GM19455 (cell line): ENCODE measurements at regions not wholly inside any gene's neighbourhood (a gene's known extent, or its start where the extent isn't known, plus 50 kb on each side); places are given as distances from the start of the nearest gene placed in this dataset.

ENCODE experiments used
- ATAC-seq: cut with Tn5 transposase; IDR thresholded peaks from one replicate; pipeline ENCODE4 v1.9.1; 2021; ENCODE audit not compliant: unreplicated experiment

DNA sequence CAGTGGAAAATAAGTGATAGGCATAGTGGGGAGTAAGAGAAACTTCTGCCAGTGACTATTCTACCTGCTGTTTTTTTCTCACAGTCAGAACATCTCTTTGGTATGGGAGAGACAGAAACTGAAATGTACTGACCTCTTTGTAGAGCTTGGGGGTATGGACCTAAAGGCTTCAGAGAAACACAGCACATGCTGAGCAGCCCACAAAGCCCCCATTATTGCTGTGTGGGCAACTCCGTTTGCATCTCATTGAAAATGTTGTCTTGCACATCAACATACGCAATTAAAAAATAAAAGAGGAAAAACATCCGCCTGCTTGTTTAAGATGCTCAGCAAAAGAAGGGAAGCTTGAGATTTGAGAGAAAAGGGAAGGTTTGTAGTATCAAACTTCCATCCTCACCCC lies 443.4 kb upstream of the SEMA6D start:
- ATAC-seq: no peak

DNA sequence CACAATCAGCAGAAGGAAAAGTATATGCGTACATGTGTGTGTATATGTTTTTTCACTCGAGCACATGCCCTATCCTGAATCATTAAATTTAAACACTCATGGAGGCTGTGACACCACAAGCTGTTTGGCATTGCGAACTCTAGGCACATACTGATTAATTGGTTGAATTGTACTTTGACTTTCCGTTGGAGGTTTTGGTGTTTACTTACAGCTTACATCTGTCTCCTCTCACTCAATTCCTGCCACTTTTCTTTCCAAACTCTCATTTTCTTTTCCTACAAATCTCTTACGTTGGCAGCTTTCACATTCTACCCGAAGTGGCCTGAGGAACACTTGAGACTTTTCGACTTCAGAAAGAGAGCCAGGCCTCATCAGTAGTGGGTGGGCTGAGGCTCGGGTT lies 434.1 kb upstream of the SEMA6D start:
- no peak for ATAC-seq

DNA sequence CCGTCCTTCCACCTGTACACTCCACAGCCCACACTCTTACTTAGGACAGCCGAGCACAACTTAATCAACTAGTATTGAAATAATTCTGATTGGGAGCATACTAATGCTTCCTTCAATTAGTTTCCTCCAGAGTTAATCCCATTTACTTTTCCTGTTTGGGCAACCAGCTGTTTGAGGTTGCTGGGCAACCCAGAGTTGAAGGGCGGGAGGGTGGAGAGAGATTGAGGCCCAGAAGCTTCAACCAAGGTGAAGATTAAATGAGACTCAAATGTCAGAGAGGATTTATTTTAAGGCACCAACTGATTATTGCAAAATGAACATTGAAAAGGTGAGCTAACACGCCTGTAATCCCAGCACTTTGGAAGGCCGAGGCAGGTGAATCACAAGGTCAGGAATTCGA lies 428.5 kb upstream of the SEMA6D start:
- ATAC-seq: no peak

DNA sequence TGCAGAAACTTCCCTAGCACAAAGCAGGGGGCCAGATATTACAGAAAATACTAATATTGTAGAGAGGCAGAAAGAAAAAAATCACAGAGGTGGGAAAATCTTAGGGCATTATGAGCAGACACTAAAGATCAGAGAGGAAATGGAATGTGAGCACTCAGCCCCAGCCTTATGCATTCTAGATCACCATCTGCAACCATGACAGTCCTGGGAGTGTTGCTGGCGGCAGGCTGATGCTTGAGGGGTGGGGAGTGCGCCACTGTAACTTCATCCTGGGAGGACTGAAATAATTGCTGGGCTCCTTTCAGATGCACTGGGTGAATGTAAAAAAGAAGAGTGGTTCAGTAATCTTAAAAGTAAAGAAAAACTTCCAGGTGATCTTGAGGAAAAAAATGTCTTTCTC lies 427.6 kb upstream of the SEMA6D start:
- ATAC-seq: no peak

DNA sequence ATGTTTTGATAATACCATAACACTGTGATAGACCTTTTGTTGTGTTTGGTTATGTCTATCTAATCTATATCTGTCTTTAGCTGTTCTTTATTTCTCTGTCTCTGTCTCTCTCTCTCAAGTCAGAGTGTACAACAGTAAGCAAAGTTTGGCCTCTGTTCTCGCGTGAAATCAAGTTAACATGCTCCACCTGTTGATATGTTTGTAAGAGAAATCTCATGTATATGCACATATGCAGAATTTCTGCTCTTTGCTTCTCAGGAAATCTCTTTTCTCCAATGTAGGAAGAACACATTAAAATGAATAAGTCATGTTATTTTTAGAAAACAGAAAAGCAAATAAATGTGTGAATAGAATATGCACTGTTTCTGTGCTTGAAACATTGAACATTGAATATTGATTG lies 425.5 kb upstream of the SEMA6D start:
- no peak for ATAC-seq

DNA sequence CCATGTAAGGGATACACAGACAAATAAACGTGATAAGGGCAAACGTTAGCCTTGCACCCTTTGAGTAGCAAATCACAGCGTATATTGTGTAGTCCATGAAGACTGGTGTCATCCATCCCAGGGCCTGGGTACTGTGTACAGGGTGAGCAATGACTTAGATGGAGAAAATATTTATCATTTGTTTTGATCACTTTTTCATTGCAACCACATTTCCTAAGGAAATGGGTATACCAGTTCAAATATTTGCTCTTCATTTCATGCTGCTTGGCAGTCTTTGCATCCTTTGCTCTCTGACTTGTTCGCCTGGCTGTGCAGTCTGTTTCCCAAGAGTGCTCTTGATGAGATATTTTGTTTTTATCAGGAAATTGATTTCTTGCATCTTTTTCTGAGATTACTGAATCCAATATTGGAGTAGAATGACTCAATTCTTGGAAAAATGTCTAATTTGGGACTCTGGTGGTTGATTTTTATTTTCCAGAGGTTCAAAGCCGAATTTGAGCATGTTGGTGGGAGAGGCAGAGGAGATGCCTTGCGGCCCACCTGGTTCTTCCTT lies 424.6 kb upstream of the SEMA6D start:
- ATAC-seq: no peak

DNA sequence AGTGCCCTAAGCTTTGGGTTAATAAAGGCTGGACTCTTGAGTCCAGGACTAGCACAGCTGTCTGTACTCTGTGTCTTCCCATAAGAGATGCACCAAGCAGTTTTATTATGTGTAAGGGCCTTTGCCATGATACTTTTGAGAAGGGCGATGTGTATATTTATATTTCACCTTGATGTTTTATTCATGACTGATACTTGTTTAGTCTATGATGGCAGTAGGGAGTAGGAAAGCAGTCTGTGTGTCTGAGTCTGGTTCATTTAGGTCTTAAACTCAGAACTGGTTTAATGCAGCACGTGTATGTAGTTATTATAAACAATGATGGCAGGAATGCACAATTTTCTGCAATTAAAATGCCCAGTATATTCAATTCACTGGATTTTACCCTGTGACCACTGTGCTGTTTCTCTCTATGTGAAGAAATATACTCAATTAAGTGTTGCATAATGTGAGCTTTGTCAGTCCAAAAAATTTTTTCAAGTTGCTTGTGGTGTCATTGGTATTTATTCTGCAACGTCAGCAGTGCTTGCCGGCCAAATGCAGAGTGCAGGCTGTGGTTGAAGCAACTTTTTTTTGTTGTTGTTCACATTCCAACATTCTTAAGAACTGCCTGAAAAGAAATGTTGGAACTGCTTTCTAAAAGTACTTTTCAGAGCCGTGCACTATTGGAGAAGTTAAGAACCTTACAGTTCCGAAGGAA lies 423.7 kb upstream of the SEMA6D start:
- no peak for ATAC-seq

DNA sequence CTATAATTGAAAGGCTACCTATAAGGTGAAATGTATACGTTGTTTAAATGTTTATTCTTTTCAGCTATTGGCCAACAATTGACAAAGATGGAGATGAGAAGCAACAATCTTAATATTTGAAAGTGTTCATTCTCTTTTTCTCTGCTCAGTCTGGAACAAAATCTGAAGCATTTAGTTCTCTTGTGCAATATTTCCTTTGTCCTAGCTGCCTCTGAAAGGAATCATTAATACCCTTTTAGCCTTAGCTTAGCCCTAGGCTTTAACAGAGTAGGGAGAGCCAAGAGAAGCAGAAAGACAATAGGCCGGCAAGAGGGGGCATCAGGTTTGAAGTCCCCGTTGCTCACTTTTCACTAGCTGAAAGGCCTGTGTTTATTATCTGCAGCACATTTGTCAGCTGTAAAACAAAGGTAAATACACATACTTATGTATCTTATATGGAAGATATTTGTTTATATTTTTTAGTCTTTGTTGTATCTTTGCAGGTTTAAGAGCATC lies 422.5 kb upstream of the SEMA6D start:
- no peak for ATAC-seq

DNA sequence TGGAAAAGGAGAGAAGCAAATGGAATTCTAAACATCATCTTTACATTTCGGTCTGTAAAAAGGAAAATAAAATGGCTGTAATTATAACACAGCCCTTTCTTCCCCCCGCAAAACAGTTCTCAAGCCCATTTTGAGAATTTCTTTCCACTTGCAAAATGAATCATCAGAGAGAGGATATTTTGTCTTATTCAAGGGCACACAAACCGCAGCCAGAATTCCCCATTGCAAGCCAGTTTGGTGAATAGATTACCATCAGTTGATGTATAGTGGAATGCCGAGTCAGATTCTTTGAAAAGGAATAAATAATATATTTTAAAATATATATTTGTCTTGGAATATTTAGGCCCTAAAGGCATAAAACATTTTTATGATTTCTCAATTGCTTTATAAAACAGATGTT lies 420.4 kb upstream of the SEMA6D start:
- ATAC-seq: no peak

DNA sequence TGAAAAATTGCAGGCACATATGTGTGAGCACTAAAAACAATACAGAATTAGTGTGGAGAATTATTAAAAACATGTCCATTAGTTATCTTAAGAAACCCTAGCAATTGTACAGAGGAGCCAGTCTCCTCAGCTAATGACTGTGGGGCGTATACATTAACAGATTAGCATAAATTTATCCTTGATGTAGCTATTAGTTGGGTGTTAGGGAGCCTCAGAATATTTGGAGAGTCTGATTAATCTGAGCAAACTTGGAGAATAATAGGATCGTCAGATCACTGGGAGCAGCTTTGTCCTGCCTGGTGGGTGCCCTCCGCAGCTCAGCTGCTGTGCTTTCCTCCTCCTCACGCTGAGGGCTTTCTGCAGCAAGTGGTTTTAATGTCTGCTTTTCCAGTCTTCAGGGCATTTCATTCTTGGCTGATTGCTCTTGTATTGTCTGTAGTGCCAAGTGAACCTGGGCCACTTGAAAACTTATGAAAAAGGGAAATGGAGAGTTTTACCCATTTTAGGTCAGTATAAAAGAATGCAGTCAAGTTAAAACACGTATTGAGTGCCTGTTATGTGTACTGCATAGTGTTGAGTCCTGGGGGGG lies 417.4 kb upstream of the SEMA6D start:
- no peak for ATAC-seq

DNA sequence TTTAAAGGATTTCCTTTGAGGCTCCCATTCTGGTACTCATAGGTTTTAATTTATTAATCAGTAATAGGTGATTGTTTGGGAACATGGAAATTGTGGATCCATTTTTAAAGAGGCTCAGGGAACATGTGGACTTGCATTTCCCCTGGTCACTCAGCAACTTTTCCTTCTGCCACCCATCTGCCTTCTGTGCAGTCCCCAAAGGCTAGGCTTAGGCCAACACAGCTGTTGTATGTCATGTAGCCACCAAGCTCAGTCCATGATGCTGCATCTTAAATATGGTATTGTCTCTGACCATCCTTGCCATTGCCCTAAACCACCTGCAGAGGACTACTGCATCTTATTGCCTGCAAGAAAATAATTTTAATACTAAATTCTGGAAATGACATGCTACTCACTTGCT lies 416.7 kb upstream of the SEMA6D start:
- ATAC-seq: no peak

DNA sequence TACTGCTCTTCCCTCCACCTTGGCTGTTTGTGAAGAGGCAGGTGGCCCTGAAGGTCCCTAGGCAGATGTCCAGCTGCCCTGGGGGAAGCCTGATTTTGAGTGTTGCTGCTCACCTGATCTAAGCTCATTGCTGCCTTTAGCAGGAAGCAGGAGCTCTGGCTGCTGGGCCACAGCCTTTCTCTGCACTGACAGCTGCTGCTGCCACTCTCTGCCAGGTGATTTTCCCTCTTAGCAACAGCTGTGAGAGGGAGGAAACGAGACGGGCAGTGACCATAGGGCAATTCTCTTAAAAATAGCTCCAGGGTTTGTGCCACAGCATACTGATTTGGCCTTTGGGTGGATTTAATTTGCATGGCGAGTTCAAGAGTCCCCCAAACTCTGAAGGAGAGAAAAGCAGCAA lies 415.8 kb upstream of the SEMA6D start:
- no peak for ATAC-seq

DNA sequence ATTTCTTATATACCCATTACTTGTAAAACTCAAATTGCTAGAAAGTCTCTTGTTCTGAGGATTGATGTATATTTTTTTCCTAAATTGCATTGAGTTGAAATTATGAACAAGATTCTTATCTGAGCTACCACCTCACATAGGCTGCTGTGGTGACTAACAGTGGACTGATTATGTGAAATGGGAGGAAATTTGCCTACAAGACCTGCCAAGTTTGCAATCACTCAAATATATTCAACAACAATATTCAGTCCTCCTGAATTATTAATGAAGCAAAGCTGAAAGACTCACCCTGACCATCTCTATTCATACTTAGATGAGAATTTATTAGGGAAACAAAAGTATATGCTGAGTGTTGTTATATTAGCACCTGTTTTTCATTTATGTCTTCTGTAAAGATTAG lies 412.6 kb upstream of the SEMA6D start:
- no peak for ATAC-seq

DNA sequence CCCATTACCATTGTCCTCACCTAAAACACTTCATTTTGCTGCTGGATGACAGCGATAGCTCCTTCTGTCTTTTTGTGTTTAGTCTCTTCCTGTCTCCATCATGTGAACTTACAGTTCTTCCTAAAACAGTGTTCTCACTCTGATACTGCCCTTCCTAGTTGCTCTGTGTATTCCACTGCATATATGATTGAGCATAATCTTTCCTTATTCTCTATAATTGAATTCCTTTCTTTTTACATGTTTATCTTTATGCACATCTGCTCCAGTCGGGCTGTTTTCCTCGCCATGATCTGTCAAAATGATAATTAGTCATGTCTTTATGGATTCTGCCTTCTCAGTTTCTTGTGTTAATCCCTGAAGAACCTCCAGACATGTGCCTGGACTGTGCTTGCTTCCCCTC lies 405.1 kb upstream of the SEMA6D start:
- no peak for ATAC-seq

DNA sequence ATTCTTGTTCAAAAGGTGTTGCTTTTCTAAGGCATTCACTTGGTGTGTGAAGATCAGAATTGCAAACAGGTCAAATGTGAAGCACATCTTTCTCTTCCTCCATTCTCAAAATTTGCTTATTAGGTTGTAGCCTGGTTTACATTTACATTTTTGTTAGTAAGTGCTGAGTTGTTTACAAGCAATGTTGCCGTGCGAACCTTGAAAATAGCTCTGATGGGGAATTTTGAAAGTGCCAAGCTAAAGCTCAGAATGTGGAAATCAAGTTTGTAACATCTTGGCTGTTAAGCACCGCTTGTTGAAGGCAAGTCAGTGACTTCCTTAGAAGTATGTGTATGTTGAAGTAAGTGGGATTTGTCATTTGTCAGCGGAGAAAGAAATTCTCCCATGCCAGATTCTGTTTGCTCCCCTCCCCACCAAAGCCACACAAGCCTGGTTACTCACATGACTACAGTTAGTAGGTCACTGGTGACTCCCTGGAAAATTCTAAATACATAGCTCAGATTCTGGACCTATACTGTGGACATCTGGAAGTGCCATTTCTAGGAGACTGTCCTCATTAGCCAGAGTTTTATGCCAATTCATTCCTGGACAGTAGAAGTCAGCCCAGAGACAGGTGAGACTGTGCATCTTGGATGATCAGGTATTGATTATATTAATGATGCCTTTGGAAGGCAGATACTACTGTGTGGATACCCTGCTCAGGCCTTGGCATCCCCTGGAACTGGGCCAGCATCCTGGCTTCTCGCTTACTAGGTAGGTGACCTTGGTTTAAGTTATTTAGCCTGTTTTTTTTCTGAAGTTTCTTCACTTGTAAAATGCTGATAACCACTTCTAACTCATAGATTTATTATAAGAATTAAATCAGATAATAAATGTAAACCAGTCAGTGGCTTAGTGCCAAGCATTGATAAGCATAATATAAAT lies 390.6 kb upstream of the SEMA6D start:
- ATAC-seq: no peak

DNA sequence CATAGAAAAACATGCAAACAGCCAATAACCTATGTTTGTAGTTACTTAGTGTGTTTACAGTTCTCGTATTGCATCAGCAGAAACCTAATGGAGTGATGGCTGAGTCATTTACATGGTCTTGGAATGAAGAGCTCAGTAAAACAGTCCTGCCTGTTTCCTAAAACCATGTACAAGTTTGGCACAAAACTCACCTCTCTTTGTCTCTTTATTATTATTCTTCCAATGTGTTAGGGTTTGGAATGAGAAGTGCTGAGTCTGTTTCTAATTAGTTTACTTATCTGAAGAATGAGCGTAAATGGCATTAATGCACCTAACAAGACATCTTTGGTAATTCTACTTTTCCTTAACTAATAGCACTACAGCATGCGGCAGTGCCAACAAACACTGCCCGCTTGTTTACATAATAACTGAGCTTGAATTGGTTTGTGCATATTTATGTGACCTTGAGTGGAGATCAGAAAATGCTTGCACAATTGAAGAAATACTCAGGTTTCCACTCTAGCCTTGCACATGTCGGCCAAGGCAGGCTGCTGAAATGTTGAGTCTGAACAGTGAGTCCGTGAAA lies 385.4 kb upstream of the SEMA6D start:
- no peak for ATAC-seq

DNA sequence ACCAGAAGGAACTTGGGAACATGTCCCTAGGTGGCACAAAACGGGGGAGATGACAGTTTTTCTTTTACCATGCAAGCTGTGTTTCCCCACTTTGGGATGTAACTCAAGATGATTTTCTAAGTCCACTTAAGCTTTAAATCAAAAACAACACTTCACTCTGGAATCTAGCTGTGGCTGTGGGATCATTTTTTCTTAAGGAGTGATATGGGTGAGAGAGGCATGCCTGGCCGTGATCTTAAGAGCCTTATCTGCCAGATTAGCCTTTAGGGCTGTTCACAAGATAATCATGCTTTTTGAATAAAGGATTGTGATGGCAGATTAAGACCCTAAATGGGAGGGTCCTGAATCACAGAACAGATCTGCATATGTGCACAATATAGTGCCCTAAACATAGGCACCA lies 384.8 kb upstream of the SEMA6D start:
- ATAC-seq: no peak

DNA sequence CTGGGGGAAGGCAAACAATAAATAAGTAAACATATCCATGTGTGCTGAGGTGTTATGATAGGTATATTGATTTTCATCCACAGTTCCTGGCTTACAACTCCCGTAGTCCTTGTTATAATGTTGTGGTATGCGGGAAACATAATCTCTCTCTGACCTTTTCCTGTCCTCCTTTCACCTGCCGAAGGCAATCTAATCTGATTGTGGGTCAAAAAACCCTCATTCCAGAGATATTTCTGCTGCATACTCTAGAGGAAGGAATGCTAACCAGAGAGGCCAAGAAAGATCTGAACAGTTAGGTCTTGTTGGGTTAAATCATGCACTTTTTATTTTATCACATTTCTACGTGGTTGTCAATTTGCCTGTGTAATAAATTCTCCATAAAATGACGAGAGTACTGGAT lies 383.6 kb upstream of the SEMA6D start:
- ATAC-seq: no peak

DNA sequence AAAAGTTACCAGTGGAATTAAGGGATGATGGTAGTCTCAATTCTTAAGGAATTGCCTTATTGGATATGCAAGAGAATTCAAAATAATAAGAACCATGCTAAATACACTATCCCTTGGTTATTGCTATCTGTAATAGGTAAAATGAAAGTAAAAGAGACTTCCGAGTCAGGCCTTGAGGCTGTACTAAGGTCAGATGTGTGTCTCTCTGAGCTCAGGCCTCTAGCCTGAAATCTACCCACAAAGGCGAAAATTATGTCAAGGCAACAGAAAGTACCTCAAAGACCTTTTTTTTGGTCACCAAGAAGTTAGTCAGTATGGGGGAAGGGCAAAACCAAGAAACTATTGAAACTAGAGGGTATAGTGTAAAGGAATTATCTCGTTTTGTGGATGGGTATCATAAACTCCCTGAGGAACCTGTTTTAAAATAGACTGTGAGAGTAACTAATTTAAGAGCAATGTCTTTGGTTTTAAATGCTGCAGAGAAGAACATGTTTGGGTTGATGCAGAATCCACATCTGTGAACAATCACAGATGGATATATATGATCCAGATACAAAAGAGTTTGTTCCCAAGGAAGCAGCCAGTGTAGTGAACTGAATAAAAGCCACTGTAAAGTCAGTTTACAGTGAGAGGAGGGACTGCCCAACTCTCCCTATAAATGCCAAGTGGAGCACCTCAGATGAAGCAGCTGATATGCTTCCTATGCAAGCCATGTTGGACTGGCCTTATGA lies 382.3 kb upstream of the SEMA6D start:
- ATAC-seq: no peak

DNA sequence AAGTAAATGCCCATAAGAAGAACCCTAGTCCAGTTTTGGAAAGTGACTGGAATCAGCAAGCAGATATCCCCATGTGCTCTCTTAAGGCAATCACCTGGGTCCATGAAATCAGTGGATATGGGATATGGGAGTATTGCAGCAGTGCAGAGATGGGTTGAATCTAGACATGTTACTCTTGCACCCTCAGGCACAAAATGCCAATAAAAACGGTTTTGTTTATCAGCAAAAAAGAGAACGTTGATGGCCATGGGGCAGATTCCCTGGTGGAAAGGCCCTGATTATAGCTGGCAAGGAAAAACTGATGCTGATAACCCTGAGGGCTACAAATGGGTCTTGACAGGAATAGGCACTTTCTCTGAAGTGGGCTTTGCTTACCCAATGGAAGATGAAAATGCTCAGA lies 380.2 kb upstream of the SEMA6D start:
- ATAC-seq: no peak

DNA sequence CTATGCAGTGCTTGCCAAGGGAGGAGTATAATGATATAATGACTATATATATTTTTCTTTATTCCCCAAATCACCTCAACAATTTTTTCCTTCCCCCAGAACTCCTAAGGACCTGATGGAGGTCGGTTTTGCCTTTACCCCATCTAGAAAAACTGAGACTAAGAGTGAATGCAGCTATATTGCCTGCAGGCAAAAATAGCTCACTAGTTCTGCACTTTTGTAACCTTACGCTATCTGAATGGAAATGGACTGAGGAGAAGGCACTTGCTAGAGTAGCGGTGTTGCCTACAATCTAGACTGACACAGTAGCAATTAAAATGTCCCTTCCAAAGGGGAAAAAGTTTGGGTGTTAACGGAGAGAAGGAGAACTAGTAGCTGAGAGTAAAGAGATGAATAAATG lies 379.5 kb upstream of the SEMA6D start:
- no peak for ATAC-seq
